GM12892 (cell line): ENCODE measurements at regions not wholly inside any gene's neighbourhood (a gene's known extent, or its start where the extent isn't known, plus 50 kb on each side); places are given as distances from the start of the nearest gene placed in this dataset.

Experiments
- POLR2A ChIP-seq: IDR thresholded peaks from 2 replicates; pipeline ENCODE4 v1.6.1; 2011; ENCODE audit warnings: low read depth, low read length, control low read depth
- POLR2AphosphoS5 ChIP-seq: IDR thresholded peaks from 2 replicates; pipeline ENCODE4 v1.6.1; 2011; ENCODE audit warnings: low read depth, low read length, control low read depth

DNA sequence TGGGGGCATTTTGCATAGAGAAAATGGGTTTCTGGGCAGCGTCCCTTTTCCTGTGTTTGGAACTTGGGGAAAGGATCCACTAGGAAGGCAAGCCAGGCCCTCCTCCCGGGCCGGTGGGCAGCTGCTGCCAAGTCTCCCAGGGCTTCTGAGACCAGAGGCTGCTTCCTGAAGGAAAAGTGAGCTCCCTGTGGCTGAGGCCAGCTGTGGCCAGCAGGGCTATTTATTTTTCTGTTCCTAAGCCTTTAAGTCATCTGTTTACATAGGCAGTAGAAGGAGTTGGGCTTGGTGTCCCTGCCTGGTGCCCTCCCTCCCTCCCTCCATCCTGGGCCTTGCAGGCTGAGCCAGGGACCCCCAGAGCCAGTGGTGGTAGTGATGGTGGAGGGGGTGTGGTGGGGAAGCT, 70.5 kb upstream of the COL13A1 start:
- no peak for TF ChIP-seq POLR2AphosphoS5
- no peak for TF ChIP-seq POLR2A
